Activated CD8-positive, alpha-beta memory T cell treated with anti-CD3 and anti-CD28 coated beads for 48 hours (primary cell): ENCODE measurements at regions not wholly inside any gene's neighbourhood (a gene's known extent, or its start where the extent isn't known, plus 50 kb on each side); places are given as distances from the start of the nearest gene placed in this dataset.

ENCODE experiments used
- DNase-seq, 3 experiments: peaks; one replicate each; pipeline ENCODE4 v3.0.0-alpha.2; 2020; ENCODE audit warnings: low read depth in 2 of 3, low spot score in 2 of 3

- no peak for DNase-seq
These were observed 120.2 kb downstream of the WT1 start for GRCh38 chr11:32315121-32315520.

- no peak for DNase-seq
These were observed 119.1 kb downstream of the WT1 start for GRCh38 chr11:32316232-32316631.

GRCh38 chr11:32316858-32317642 is 118.3 kb downstream of the WT1 start:
- no peak for DNase-seq

- no peak for DNase-seq
These were observed 117.7 kb downstream of the WT1 start for GRCh38 chr11:32317643-32318042.

GRCh38 chr11:32318071-32319055 is 117.0 kb downstream of the WT1 start:
- DNase-seq: no peak

- no peak for DNase-seq
These were observed 111.6 kb downstream of the WT1 start for GRCh38 chr11:32323814-32324130.

- DNase-seq: no peak
These were observed 110.2 kb downstream of the WT1 start for GRCh38 chr11:32325187-32325586.

- DNase-seq: no peak
These were observed 109.6 kb downstream of the WT1 start for GRCh38 chr11:32325725-32326124.

- no peak for DNase-seq
These were observed 108.8 kb downstream of the WT1 start for GRCh38 chr11:32326522-32326921.

GRCh38 chr11:32328392-32328791 is 106.9 kb downstream of the WT1 start:
- DNase-seq: no peak

GRCh38 chr11:32331098-32331497 is 104.2 kb downstream of the WT1 start:
- no peak for DNase-seq

GRCh38 chr11:32331792-32332191 is 103.5 kb downstream of the WT1 start:
- no peak for DNase-seq

- no peak for DNase-seq
These were observed 102.4 kb downstream of the WT1 start for GRCh38 chr11:32332990-32333319.

- no peak for DNase-seq
These were observed 101.9 kb downstream of the WT1 start for GRCh38 chr11:32333320-32333991.

GRCh38 chr11:32334822-32335221 is 100.5 kb downstream of the WT1 start:
- no peak for DNase-seq
